Nephron progenitor cell (in vitro differentiated cells): ENCODE measurements at regions not wholly inside any gene's neighbourhood (a gene's known extent, or its start where the extent isn't known, plus 50 kb on each side); places are given as distances from the start of the nearest gene placed in this dataset.
A peak's percentile ranks its signal among the peaks of the same experiment; 100 is the strongest.

Source experiments
- DNase-seq: peaks from one replicate; pipeline ENCODE4 v3.0.0; 2021
- H3K27ac Mint-ChIP-seq: 2 replicates; pipeline ENCODE4 v1.8.0; 2021; ENCODE audit warnings: mild to moderate bottlenecking, moderate library complexity, mixed read lengths
- H3K27me3 Mint-ChIP-seq: 2 replicates; pipeline ENCODE4 v1.8.0; 2021; ENCODE audit warnings: mild to moderate bottlenecking, low read depth, mixed read lengths; ENCODE audit not compliant: poor library complexity
- H3K36me3 Mint-ChIP-seq: 2 replicates; pipeline ENCODE4 v1.8.0; 2021; ENCODE audit warnings: low read depth, mixed read lengths
- H3K4me1 Mint-ChIP-seq: 2 replicates; pipeline ENCODE4 v1.8.0; 2021; ENCODE audit warnings: mixed read lengths
- H3K4me3 Mint-ChIP-seq: 2 replicates; pipeline ENCODE4 v1.8.0; 2021; ENCODE audit warnings: mild to moderate bottlenecking, moderate library complexity, mixed read lengths
- H3K9me3 Mint-ChIP-seq: 2 replicates; pipeline ENCODE4 v1.8.0; 2021; ENCODE audit warnings: mild to moderate bottlenecking, moderate library complexity, mixed read lengths
- TF ChIP-seq, protein P1 (sequence below): fragments of 200-600 bp; sonication (generic); IDR thresholded peaks from 2 replicates; pipeline ENCODE4 v1.5.0; 2021; ENCODE audit warnings: antibody characterized with exemption

GRCh38 chr18:41499345-41499744 lies 455.7 kb upstream of the PIK3C3 start:
- peaks cover 33% of the 10 kb centered on the region for H3K4me1 Mint-ChIP-seq
- H3K27ac Mint-ChIP-seq = peak overlapping the region; percentile 27
- no peaks in the 10 kb centered on the region for H3K9me3 Mint-ChIP-seq
- TF ChIP-seq, protein P1, sequence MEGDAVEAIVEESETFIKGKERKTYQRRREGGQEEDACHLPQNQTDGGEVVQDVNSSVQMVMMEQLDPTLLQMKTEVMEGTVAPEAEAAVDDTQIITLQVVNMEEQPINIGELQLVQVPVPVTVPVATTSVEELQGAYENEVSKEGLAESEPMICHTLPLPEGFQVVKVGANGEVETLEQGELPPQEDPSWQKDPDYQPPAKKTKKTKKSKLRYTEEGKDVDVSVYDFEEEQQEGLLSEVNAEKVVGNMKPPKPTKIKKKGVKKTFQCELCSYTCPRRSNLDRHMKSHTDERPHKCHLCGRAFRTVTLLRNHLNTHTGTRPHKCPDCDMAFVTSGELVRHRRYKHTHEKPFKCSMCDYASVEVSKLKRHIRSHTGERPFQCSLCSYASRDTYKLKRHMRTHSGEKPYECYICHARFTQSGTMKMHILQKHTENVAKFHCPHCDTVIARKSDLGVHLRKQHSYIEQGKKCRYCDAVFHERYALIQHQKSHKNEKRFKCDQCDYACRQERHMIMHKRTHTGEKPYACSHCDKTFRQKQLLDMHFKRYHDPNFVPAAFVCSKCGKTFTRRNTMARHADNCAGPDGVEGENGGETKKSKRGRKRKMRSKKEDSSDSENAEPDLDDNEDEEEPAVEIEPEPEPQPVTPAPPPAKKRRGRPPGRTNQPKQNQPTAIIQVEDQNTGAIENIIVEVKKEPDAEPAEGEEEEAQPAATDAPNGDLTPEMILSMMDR = no peak
- peaks cover 3% of the 10 kb centered on the region for H3K36me3 Mint-ChIP-seq
- DNase-seq = no peak
- no peak overlapping the region for H3K4me3 Mint-ChIP-seq
- peaks cover 4% of the 10 kb centered on the region for H3K27me3 Mint-ChIP-seq

- Mint-ChIP-seq H3K27ac (no peak overlapping the region), H3K4me1 (peaks cover 7% of the 10 kb centered on the region), H3K4me3 (no peak overlapping the region), H3K27me3 (no peaks in the 10 kb centered on the region), H3K9me3 (no peaks in the 10 kb centered on the region), H3K36me3 (peaks cover 34% of the 10 kb centered on the region)
- DNase-seq = no peak
- TF ChIP-seq, protein P1 = no peak
Measured at GRCh38 chr18:41490861-41491260, 464.2 kb upstream of the PIK3C3 start.

- Mint-ChIP-seq H3K36me3 (peaks cover 28% of the 10 kb centered on the region), H3K4me1 (peaks cover 17% of the 10 kb centered on the region), H3K9me3 (no peaks in the 10 kb centered on the region), H3K27ac (peak overlapping the region; percentile 20), H3K4me3 (no peak overlapping the region), H3K27me3 (peaks cover 2% of the 10 kb centered on the region)
- DNase-seq = no peak
- TF ChIP-seq, protein P1 = no peak
Measured at GRCh38 chr18:41486575-41486974, 468.5 kb upstream of the PIK3C3 start.

DNA sequence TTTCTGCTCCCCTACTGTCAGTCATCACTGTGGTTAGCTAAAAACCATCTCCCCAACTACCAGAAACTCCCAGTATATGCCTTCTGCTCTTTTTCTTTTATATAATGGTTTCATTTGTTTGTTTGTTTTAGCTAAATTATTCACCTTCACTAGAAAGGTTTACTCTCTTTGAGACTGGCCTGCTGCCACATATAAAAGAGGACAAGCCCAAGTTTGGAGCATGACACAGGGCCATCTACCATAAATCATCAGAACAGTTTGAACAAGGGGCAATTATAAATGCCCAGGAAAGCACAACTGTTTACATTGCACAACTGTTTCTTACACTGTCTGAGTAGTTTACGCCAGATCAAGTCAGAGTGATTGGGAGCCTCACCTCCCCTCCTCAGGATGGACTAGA lies 471.0 kb upstream of the PIK3C3 start:
- DNase-seq = no peak
- peaks cover 11% of the 10 kb centered on the region for H3K4me1 Mint-ChIP-seq
- no peaks in the 10 kb centered on the region for H3K9me3 Mint-ChIP-seq
- H3K4me3 Mint-ChIP-seq = no peak overlapping the region
- H3K27me3 Mint-ChIP-seq = peaks cover 2% of the 10 kb centered on the region
- TF ChIP-seq, protein P1 = no peak
- peaks cover 37% of the 10 kb centered on the region for H3K36me3 Mint-ChIP-seq
- no peak overlapping the region for H3K27ac Mint-ChIP-seq

DNA sequence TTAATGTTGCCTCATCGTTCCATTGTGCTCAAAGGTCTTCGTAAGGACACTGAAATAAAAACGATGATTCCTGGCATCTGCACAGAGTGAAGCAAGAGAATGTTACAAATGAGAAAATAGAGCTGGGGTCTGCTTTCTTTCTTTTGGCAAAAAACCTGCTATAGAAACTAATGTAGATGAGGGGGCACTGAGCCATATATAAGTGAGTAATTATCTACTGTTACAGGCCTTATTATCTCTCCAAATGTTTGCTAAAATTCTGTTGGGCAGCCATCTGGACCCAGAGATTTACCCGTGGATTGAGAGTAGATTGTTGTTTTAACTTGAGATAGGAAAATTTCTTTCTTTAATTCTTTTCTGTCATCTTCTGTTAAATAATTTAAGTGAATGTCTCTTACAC lies 472.5 kb upstream of the PIK3C3 start:
- Mint-ChIP-seq H3K27me3 (peaks cover 2% of the 10 kb centered on the region), H3K4me1 (peaks cover 11% of the 10 kb centered on the region), H3K27ac (no peak overlapping the region), H3K9me3 (no peaks in the 10 kb centered on the region), H3K4me3 (no peak overlapping the region), H3K36me3 (peaks cover 33% of the 10 kb centered on the region)
- no peak for DNase-seq
- TF ChIP-seq, protein P1 = no peak

DNA sequence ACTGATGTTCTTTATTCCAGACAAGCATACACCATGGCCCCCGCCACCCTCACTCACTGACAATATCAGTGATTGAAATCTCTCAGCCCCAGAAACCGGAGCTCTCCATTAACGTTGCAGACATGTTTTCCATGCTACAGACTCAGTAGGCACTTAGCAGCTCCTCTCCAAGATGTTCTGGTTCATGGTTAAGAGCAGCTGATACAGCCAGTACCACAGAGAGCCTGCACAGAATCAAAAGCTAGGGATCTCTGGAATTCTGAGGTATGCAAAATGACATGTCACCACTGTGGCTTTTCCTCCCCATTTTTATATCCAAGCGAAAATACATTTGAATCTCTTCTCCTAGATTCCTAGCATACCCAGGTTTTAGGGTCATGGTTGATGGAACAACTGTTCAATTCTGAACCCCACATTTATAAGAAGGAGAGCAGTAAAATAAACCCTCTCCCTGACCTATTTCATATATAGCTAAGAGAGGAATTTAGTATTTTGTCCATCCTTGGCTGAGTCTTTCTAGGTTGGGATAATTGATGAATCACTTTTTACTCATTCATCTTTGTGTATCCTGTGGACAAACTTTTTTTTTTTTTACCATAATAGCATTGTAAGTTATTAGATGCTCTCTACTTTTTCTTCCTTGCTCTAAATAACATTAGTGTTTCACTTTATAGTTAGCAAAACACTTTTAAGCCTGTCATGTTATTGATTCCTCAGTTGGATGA lies 488.4 kb upstream of the PIK3C3 start:
- Mint-ChIP-seq H3K4me3 (no peak overlapping the region), H3K4me1 (peaks cover 14% of the 10 kb centered on the region), H3K36me3 (peaks cover 23% of the 10 kb centered on the region), H3K9me3 (no peaks in the 10 kb centered on the region), H3K27ac (no peak overlapping the region), H3K27me3 (peaks cover 4% of the 10 kb centered on the region)
- TF ChIP-seq, protein P1 = no peak
- no peak for DNase-seq
